A549 (cell line): ENCODE measurements at regions not wholly inside any gene's neighbourhood (a gene's known extent, or its start where the extent isn't known, plus 50 kb on each side); places are given as distances from the start of the nearest gene placed in this dataset.
A peak's percentile ranks its signal among the peaks of the same experiment; 100 is the strongest.

Experiments used
- ATAC-seq, 2 experiments: fragments of 200-7000 bp in 1 of 2; fragments of >200 bp in 1 of 2; cut with Nextera tagmentation in 1 of 2; cut with Tn5 transposase in 1 of 2; 3 replicates each; pipeline versions ENCODE4 v1.8.0 to v1.9.1; 2018 to 2020; ENCODE audit warnings: mild to moderate bottlenecking in 1 of 2, moderate library complexity in 1 of 2
- CTCF ChIA-PET: fragments of 300-600 bp; sonication (Branson Sonifier 250); formaldehyde crosslinking; extraction: SDS; loops from one replicate; lab custom pipeline; 2021; ENCODE audit warnings: antibody characterized with exemption, inconsistent platforms; lab: Yijun Ruan, JAX
- POLR2A ChIA-PET: fragments of 350-600 bp; formaldehyde crosslinking; extraction: SDS; loops from one replicate; lab custom pipeline; 2021; ENCODE audit warnings: antibody characterized with exemption, inconsistent platforms; lab: Yijun Ruan, JAX
- DNase-seq, 2 experiments: peaks; one replicate each; pipeline versions ENCODE4 v3.0.0 to v3.0.0-alpha.2; 2011 to 2016; ENCODE audit warnings: low read depth in 1 of 2, low spot score in 1 of 2
- FAIRE-seq: peaks from 2 replicates; lab custom pipeline; 2011; peaks lifted over from hg19 to GRCh38; lab: Jason Lieb, UNC
- H3K27ac ChIP-seq, 2 experiments: fragments of >200 bp; sonication (Bioruptor Twin); formaldehyde crosslinking; 3 replicates each; pipeline ENCODE4 v1.5.1; 2016 to 2017
- H3K4me1 ChIP-seq: fragments of >200 bp; sonication (Bioruptor Twin); formaldehyde crosslinking; 3 replicates; pipeline ENCODE4 v1.6.1; 2016
- H3K4me2 ChIP-seq: fragments of >200 bp; sonication (Bioruptor Twin); formaldehyde crosslinking; 3 replicates; pipeline ENCODE4 v1.6.1; 2016
- H3K4me3 ChIP-seq: fragments of >200 bp; sonication (Bioruptor Twin); formaldehyde crosslinking; 3 replicates; pipeline ENCODE4 v1.5.1; 2016
- H3K9me3 ChIP-seq: fragments of >200 bp; sonication (Bioruptor Twin); formaldehyde crosslinking; 3 replicates; pipeline ENCODE4 v1.6.1; 2016
- EP300 ChIP-seq, 2 experiments: fragments of >200 bp; sonication (Bioruptor Twin); formaldehyde crosslinking; IDR thresholded peaks; 2 replicates in 1 of 2; 3 replicates in 1 of 2; pipeline ENCODE4 v1.6.1; 2016 to 2017
- FOSB ChIP-seq: fragments of 250-450 bp; sonication (Bioruptor Pico); IDR thresholded peaks from 2 replicates; pipeline ENCODE4 v1.5.0; 2020; ENCODE audit warnings: mild to moderate bottlenecking, moderate library complexity
- HOXA7 ChIP-seq: fragments of 250-450 bp; sonication (Bioruptor Pico); IDR thresholded peaks from 2 replicates; pipeline ENCODE4 v1.5.0; 2020; ENCODE audit warnings: mild to moderate bottlenecking, moderate library complexity
- HOXB13 ChIP-seq: fragments of 250-450 bp; sonication (Bioruptor Pico); IDR thresholded peaks from 2 replicates; pipeline ENCODE4 v1.5.0; 2020; ENCODE audit warnings: low read depth, mild to moderate bottlenecking, moderate library complexity
- KDM5A ChIP-seq: fragments of 200-600 bp; sonication (generic); IDR thresholded peaks from 2 replicates; pipeline ENCODE4 v1.6.1; 2016; ENCODE audit warnings: antibody characterized with exemption, mild to moderate bottlenecking
- NFE2L2 ChIP-seq: fragments of 150-350 bp; conservative IDR thresholded peaks from 2 replicates; pipeline ENCODE4 v1.6.1; 2014; ENCODE audit warnings: low read length
- POLR2AphosphoS2 ChIP-seq: conservative IDR thresholded peaks from 2 replicates; pipeline ENCODE4 v1.6.1; 2012; ENCODE audit warnings: low read length, improper control_type of control experiment, inconsistent platforms
- TP53 ChIP-seq: fragments of 250-450 bp; sonication (Bioruptor Pico); IDR thresholded peaks from 2 replicates; pipeline ENCODE4 v1.5.0; 2021; ENCODE audit warnings: mild to moderate bottlenecking, moderate library complexity
- ZC3H11A ChIP-seq: fragments of 450-650 bp; IDR thresholded peaks from 2 replicates; pipeline ENCODE4 v1.6.1; 2014; ENCODE audit warnings: antibody characterized with exemption, mild to moderate bottlenecking
- ZFP36 ChIP-seq: fragments of 450-650 bp; IDR thresholded peaks from 2 replicates; pipeline ENCODE4 v1.6.1; 2014; ENCODE audit warnings: borderline replicate concordance; ENCODE audit not compliant: partially characterized antibody
- WGBS: methylation state at CpG from one replicate; pipeline ENCODE4 v1.1.6; 2017; ENCODE audit errors: missing lambda C conversion rate; 5-methylcytosine and 5-hydroxymethylcytosine counted together
- TF ChIP-seq, protein P1 (sequence below): fragments of 450-650 bp; IDR thresholded peaks from 2 replicates; pipeline ENCODE4 v1.6.1; 2014; ENCODE audit warnings: antibody characterized with exemption
- TF ChIP-seq, protein P2 (sequence below): IDR thresholded peaks from 2 replicates; pipeline ENCODE4 v1.6.1; 2012
- TF ChIP-seq, protein P3 (sequence below): fragments of 250-450 bp; sonication (Bioruptor Pico); IDR thresholded peaks from 2 replicates; pipeline ENCODE4 v1.5.0; 2021; ENCODE audit warnings: mild to moderate bottlenecking, moderate library complexity, borderline replicate concordance
- TF ChIP-seq, protein P4 (sequence below): fragments of 250-450 bp; sonication (Bioruptor Pico); IDR thresholded peaks from 2 replicates; pipeline ENCODE4 v1.5.0; 2020; ENCODE audit warnings: low read depth, mild to moderate bottlenecking, moderate library complexity
- TF ChIP-seq, protein P5 (sequence below): IDR thresholded peaks from 2 replicates; pipeline ENCODE4 v1.6.1; 2012; ENCODE audit warnings: low read depth, borderline replicate concordance

DNA sequence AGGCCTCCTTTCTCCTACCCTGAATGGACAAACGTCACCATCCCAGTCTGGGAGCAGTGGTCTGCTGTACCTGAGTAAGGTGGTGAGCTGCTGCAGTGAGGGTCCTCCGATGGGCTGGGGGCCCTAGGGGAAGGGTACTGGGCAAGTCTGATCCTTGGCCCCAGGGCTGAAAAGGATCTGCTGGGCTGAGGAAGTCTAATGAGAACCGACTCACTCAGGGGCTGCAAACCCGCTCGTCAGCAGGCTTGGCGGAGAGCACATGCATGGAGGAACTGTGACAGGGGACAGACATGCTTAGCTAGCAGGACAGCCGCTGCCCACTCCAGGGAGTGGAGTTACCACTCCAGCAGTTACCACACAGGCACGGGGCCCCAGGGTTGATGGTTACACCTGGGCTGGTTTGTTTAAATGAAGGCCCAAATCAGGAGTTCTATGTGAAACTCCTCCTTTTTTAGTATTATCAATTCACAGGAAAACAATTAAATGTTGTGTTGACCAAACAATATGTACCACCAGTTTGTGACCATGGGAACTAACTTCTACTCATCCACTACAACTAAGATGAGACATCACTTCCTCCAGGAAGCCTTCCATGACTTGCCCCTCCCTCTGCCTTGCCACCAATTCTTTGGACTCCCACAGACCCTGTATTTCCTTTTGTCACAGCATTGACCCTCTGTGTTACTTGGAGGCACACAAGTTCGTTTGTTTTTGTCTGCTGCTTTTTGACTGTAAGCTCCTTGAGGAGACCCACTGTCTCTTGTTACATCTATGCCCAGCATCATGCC is 56.1 kb upstream of the CPLX2 start:
- peak overlapping the region; percentile 67 for H3K4me2 ChIP-seq
- WGBS: 81% methylated on average over 9 of the region's 9 CpGs
- ChIA-PET CTCF (interaction anchor here (0.7 to 1.2 kb wide), 5 partner anchors 10 to 85 kb away, joined by 3 to 6 read pairs (median 3); no protein-coding TSS in a partner anchor), POLR2A (no interaction called here)
- FAIRE-seq: no peak
- TF ChIP-seq TP53 (CRISPR knock-in tag): no peak
- no peak for TF ChIP-seq NFE2L2
- no peak for TF ChIP-seq ZC3H11A
- no peak for TF ChIP-seq HOXA7 (CRISPR knock-in tag)
- TF ChIP-seq HOXB13 (CRISPR knock-in tag): no peak
- peak in 1 of 2 experiments; percentile 4; a peak in 1 of 5 replicates for TF ChIP-seq EP300 (IDR thresholded peaks at IDR 0.05)
- no peak for TF ChIP-seq KDM5A
- TF ChIP-seq ZFP36: peak; percentile 87
- H3K9me3 ChIP-seq: no peaks in the 10 kb centered on the region
- peaks cover 35% of the 10 kb centered on the region for H3K4me1 ChIP-seq
- no peak overlapping the region for H3K4me3 ChIP-seq
- no peak for ATAC-seq
- DNase-seq: no peak
- H3K27ac ChIP-seq: peak overlapping the region; percentile 88 to 90

DNA sequence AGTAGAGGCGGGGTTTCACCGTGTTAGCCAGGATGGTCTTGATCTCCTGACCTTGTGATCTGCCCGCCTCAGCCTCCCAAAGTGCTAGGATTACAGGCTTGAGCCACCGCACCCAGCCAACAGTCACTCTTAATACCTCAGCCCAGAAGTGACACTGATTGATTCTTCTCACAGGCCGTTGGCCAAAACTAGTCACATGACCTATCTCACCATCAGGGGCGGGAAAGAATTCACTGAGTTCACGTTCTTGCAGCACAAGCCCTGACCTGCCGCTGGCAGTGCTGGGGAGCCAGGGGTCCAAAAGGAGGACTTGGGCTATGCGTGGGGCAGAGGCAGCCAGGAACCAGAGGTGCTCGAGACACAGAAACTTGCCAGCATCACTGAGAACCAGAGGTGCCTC is 55.0 kb upstream of the CPLX2 start:
- no peak for FAIRE-seq

More for the DNA sequence above, 55.0 kb upstream of the CPLX2 start:
- Histone ChIP-seq H3K27ac (peak overlapping the region; percentile 15 to 72; a peak in 4 of 6 replicates), H3K4me2 (no peak overlapping the region), H3K4me1 (peaks cover 36% of the 10 kb centered on the region), H3K4me3 (no peak overlapping the region), H3K9me3 (no peaks in the 10 kb centered on the region)
- no peak for ATAC-seq
- DNase-seq: no peak
- ChIA-PET POLR2A (no interaction called here), CTCF (interaction anchor here (1.2 kb wide), 1 partner anchor 21 kb away, joined by 3 read pairs; no protein-coding TSS in a partner anchor)
- WGBS: 78% methylated on average over 10 of the region's 10 CpGs
- TF ChIP-seq POLR2AphosphoS2 (no peak), EP300 (IDR thresholded peaks at IDR 0.05) (no peak), FOSB (no peak)
- TF ChIP-seq, protein P1, sequence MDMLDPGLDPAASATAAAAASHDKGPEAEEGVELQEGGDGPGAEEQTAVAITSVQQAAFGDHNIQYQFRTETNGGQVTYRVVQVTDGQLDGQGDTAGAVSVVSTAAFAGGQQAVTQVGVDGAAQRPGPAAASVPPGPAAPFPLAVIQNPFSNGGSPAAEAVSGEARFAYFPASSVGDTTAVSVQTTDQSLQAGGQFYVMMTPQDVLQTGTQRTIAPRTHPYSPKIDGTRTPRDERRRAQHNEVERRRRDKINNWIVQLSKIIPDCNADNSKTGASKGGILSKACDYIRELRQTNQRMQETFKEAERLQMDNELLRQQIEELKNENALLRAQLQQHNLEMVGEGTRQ: peak; percentile 5; the same call in 1 of the 2 replicates
- TF ChIP-seq, protein P2, sequence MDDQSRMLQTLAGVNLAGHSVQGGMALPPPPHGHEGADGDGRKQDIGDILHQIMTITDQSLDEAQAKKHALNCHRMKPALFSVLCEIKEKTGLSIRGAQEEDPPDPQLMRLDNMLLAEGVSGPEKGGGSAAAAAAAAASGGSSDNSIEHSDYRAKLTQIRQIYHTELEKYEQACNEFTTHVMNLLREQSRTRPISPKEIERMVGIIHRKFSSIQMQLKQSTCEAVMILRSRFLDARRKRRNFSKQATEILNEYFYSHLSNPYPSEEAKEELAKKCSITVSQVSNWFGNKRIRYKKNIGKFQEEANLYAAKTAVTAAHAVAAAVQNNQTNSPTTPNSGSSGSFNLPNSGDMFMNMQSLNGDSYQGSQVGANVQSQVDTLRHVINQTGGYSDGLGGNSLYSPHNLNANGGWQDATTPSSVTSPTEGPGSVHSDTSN: no peak
- TF ChIP-seq, protein P3, sequence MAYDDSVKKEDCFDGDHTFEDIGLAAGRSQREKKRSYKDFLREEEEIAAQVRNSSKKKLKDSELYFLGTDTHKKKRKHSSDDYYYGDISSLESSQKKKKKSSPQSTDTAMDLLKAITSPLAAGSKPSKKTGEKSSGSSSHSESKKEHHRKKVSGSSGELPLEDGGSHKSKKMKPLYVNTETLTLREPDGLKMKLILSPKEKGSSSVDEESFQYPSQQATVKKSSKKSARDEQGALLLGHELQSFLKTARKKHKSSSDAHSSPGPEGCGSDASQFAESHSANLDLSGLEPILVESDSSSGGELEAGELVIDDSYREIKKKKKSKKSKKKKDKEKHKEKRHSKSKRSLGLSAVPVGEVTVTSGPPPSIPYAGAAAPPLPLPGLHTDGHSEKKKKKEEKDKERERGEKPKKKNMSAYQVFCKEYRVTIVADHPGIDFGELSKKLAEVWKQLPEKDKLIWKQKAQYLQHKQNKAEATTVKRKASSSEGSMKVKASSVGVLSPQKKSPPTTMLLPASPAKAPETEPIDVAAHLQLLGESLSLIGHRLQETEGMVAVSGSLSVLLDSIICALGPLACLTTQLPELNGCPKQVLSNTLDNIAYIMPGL (CRISPR knock-in tag): no peak
- TF ChIP-seq, protein P4, sequence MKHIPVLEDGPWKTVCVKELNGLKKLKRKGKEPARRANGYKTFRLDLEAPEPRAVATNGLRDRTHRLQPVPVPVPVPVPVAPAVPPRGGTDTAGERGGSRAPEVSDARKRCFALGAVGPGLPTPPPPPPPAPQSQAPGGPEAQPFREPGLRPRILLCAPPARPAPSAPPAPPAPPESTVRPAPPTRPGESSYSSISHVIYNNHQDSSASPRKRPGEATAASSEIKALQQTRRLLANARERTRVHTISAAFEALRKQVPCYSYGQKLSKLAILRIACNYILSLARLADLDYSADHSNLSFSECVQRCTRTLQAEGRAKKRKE (CRISPR knock-in tag): no peak
- TF ChIP-seq, protein P5, sequence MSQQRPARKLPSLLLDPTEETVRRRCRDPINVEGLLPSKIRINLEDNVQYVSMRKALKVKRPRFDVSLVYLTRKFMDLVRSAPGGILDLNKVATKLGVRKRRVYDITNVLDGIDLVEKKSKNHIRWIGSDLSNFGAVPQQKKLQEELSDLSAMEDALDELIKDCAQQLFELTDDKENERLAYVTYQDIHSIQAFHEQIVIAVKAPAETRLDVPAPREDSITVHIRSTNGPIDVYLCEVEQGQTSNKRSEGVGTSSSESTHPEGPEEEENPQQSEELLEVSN: peak; percentile 34; the same call in 1 of the 2 replicates
